ENCODE measurements at regions not wholly inside any gene's neighbourhood (a gene's known extent, or its start where the extent isn't known, plus 50 kb on each side); places are given as distances from the start of the nearest gene placed in this dataset.

- no peak for DNase-seq
These were observed 139.3 kb upstream of the COL5A1 start for GRCh38 chr9:134502266-134502791.

GRCh38 chr9:134502809-134503211, 138.8 kb upstream of the COL5A1 start:
- no peak for DNase-seq

GRCh38 chr9:134503301-134504105, 138.1 kb upstream of the COL5A1 start:
- DNase-seq, result no peak

GRCh38 chr9:134504106-134504385, 137.6 kb upstream of the COL5A1 start:
- no peak for DNase-seq

GRCh38 chr9:134505032-134505431, 136.6 kb upstream of the COL5A1 start:
- DNase-seq, result no peak

- no peak for DNase-seq
These were observed 132.3 kb upstream of the COL5A1 start for GRCh38 chr9:134509281-134509680.

GRCh38 chr9:134509817-134510216, 131.8 kb upstream of the COL5A1 start:
- DNase-seq, result no peak

- no peak for DNase-seq
These were observed 127.1 kb upstream of the COL5A1 start for GRCh38 chr9:134514503-134514902.

- no peak for DNase-seq
These were observed 126.4 kb upstream of the COL5A1 start for GRCh38 chr9:134515026-134515821.

GRCh38 chr9:134516464-134516863, 125.1 kb upstream of the COL5A1 start:
- no peak for DNase-seq

- no peak for DNase-seq
These were observed 124.4 kb upstream of the COL5A1 start for GRCh38 chr9:134517069-134517680.

GRCh38 chr9:134518004-134518606, 123.5 kb upstream of the COL5A1 start:
- no peak for DNase-seq

GRCh38 chr9:134519375-134520070, 122.1 kb upstream of the COL5A1 start:
- no peak for DNase-seq

GRCh38 chr9:134521817-134522501, 119.6 kb upstream of the COL5A1 start:
- DNase-seq, result no peak

- no peak for DNase-seq
These were observed 119.1 kb upstream of the COL5A1 start for GRCh38 chr9:134522502-134522848.

- DNase-seq, result no peak
These were observed 118.6 kb upstream of the COL5A1 start for GRCh38 chr9:134522976-134523375.

GRCh38 chr9:134525070-134525815, 116.4 kb upstream of the COL5A1 start:
- no peak for DNase-seq

- no peak for DNase-seq
These were observed 115.6 kb upstream of the COL5A1 start for GRCh38 chr9:134525841-134526583.

- no peak for DNase-seq
These were observed 114.8 kb upstream of the COL5A1 start for GRCh38 chr9:134526584-134527477.
